GM18520 (cell line): ENCODE measurements at regions not wholly inside any gene's neighbourhood (a gene's known extent, or its start where the extent isn't known, plus 50 kb on each side); places are given as distances from the start of the nearest gene placed in this dataset.

Source experiments
- ATAC-seq: cut with Tn5 transposase; IDR thresholded peaks from one replicate; pipeline ENCODE4 v1.9.1; 2021; ENCODE audit not compliant: unreplicated experiment

DNA sequence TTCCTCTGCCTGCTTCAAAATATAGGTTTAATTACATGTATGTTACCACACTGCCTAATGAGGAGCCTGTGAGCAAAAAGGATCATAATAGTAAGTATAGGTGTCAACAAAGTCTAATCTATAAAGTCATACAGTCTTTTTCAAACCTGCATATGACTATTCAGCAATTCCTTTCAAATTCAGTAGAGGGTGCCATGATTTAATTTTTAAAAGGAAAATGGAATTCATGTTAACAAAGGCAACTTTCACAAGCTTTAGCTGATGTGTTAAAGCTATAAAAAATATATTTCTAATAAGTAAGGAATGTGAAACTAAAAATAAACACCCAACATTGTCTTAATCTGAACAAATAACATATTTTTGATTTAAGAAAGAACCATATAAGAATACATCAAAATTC lies 52.1 kb downstream of the MPP7 start:
- ATAC-seq, result no peak

DNA sequence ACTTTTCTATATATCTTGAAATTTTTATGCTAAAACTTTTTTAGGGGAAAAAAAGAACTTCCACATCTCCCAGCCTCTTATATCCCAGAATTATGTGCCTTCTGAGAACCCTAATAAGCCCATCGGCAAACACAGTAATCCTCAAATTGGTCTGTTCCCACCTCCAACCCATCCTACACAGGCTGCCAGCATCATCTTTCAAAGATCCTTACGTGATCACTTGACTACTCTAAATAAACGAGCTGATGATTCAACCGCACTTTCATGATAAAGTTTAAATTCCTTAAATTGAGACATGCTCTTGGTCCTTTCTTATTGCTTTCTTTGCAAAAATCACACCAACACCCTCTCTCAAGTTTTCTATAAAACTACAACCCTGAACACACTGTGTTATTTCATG lies 52.5 kb downstream of the MPP7 start:
- ATAC-seq, result no peak

GRCh38 chr10:28249512-28249911 lies 53.4 kb downstream of the MPP7 start:
- ATAC-seq, result no peak

- no peak for ATAC-seq
Observed at GRCh38 chr10:28248092-28248491, 54.8 kb downstream of the MPP7 start.

DNA sequence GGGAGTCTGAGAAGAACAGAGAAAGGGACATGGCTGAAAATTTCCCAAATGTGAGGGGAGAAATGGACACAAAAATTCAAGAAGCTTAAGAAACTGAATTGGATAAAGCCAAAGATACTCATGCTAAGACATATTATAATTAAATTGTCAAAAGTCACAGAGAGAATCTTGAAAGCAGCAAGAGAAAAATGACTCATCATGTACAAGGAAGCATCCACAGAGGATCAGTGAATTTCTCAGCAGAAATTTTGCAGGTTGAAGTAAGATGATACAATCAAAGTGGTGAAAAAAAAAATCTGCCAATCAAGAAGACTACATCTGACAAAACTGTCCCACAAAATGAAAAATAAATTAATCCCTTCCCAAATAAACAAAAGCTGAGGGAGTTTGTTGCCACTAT lies 56.8 kb downstream of the MPP7 start:
- ATAC-seq, result no peak

- ATAC-seq, result no peak
Observed at GRCh38 chr10:28243923-28244322, 58.9 kb downstream of the MPP7 start.

- ATAC-seq, result no peak
Observed at GRCh38 chr10:28242555-28243204, 60.2 kb downstream of the MPP7 start.

DNA sequence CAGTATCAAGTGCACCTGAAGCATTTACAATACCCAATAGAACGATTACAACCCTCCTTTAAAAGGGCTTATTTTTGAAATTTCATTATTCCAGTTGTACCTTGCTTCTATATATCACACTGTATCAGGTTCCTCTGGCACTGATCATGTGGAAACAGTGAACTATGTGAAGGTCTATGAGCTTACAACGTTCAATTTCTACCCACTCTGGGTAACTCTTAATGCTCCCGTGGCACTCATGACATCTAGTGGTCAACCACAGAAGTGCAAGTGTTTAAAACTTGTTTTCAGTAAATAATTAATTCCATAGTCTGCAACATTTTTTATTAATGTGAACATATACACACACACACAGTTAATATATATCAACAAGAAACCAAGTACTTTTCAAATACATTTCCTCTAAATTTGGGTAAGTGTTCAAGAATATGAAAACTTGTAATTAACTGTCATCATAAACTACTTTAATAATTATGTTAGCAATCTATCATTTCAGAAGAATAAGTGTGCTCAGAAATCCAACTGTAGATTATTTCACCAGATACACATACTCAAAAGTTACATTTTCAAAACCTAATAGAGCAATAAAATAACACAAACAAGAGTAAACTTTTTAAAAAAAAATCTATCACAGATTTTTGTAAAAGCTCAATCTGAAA lies 61.0 kb downstream of the MPP7 start:
- no peak for ATAC-seq

DNA sequence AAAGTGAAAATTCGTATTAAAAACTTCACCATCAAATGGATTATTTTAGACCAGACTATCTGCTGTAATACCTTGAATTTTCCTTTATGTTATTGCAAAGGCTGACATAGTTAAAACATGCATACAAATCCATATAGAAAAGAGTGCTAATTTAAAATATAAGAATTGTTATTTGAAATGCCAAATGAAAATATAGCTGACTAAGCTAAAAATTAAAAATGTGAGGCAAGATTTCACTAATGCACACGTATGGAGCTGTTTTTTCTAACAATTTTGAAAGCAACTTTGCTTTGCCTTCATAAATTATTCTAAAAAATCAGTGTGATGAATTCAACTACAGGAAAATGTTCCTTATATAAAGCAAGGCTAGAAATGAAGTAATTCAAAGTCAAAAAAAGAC lies 62.5 kb downstream of the MPP7 start:
- ATAC-seq, result no peak

- no peak for ATAC-seq
Observed at GRCh38 chr10:28236591-28236990, 66.3 kb downstream of the MPP7 start.

DNA sequence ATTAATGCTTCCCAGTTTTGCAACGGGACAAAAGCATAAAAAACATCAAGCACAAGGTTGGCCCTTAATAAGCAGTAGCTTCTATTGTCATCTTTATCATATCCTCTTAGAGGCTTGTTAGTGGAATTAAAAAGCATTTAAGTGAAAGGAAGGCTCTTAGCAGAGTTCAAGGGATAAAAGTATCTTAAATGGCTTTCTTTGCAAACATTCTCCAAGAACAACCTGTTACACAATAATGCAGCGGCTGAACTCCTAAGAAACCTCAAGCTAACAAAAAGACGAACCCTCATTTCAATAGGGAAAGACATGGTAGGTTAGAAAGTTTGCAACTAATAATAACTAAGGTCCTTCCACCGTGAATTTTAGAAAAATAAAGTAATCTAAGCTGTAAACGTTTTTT lies 82.1 kb downstream of the MPP7 start:
- ATAC-seq, result no peak

DNA sequence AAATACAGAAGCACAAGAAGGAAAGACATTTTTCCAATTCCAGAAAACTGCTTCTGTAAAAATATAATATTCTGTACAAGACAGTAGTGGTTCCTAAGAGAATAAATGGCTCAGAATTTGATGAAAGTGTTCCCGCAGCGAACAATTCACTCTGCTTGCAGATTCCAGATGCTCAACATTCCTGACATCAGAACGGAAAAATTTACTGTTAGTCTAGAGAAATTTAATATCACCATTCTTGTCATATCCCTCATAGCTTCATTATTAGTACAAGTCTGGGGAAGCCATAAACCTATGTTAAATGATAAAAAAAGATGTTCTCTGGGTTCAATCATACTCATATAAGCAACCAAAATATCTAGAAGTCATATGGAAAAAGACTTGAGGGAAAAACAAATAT lies 83.6 kb downstream of the MPP7 start:
- ATAC-seq, result no peak

DNA sequence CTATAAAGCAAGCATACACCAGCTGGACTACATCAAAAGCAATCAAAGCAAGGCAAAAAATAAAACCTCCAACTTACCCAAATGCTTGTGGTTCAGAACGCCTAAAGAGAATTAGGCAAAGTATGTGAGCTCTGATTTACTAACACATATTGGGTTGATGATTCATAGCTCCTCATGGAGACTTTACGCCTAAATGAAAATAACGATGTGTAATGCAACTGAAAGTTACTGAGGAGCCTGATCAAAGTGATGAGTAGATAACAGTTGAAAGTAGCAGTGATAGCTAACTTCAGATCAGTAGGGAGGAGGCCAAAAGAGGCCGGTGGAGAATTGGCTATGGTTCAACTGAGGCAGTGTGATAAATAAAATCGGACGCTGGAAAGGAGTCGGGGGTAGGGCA lies 85.0 kb downstream of the MPP7 start:
- ATAC-seq, result no peak

- ATAC-seq, result no peak
Observed at GRCh38 chr10:28215930-28216329, 86.9 kb downstream of the MPP7 start.

DNA sequence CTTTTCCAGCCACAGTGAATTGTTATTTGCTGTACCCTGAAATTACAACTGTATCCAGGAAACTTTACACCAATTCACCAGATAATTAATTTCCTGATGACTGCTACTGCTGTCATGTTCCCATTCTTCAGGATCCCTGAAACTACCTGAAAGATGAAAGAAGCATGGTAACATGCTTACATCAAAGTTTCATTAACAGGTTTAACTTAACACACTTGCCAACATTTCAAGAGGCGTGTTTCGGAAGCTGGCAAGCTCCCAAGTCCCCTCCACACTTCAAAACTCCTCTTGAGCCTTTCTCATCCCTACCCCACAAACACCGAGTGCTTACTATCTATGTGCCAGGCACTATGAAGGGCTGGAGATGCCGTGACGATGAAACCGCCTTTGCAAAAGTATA lies 88.6 kb downstream of the MPP7 start:
- ATAC-seq, result no peak

DNA sequence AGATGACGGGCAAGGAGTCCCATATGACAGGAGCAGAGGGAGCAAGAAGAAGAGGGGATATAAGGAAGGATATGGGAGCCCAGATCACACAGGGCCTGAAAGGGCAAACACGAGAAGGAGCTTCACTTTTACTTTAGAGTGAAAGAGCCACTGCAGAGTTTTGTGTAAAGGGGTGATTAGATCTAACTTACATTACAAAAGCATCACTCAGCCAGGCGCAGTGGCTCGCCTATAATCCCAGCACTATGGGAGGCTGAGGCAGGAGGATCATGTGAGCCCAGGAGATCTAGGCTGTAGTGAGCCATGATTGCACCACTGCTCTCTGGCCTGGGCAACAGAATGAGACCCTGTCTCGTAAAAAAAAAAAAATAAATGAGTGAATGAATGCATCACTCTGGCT lies 91.1 kb downstream of the MPP7 start:
- ATAC-seq, result no peak

GRCh38 chr10:28207799-28208198 lies 95.1 kb downstream of the MPP7 start:
- no peak for ATAC-seq

- no peak for ATAC-seq
Observed at GRCh38 chr10:28202941-28203352, 99.9 kb downstream of the MPP7 start.

DNA sequence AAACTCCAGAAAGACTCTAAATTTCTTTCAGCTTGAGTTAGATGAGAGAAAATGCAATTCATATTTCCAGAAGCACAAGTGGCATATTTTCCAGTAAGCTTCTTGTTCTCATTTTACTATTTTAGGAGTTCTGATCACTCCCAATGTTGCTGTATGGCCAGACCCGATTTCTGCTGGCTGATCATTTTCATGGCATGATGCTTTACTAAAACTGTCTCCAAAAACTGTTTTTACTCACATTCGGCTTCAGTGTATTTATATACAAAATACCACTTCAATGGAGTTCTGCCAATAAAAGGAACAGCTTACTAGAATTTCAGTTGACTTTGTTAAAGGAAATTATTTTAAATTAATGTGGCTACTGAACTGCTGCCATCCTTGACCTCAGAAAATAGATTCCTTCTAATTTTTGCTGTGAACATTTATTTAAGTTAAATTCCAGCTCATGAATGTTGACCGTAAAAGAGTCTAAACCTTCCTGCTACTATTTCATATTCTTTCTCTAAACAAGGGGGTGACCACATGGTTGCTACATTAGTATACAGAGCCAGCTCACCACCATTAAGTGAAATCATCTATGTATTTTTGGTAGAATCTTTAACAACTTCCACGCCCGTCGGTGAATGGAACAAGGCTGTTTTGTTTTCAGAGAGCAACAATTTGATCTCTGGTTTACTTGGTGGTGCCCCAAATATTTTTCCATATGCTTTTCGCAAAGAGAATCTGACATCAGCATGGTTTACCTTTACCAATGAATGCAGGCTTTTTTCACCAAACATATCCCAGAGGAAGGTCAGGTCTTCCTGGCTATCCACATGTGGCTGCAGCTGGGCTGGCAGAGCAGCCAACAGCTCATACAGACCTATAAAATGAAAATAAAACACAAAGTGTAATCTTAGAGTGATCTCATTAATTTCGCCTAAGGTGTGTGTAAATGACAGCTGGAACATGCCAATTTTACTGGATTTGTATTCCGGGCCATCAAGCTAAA lies 101.2 kb downstream of the MPP7 start:
- ATAC-seq, result no peak

DNA sequence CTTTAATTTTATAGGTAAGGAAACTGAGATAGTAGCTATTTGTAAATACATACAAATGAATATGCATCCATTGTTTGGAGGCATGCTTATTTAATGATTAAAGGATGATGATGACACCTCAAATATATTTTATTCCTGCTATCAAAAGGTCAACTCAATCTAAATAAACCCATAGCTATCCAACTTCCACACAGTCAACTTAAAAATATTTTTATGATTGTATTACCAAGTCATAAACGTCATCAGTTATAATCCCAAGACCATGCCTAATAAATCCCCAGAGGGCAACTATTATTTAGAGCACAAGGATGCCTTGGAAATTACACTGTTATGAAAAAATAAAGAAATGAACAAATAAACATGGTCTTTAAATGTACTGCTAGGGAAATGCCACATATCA lies 102.1 kb downstream of the MPP7 start:
- no peak for ATAC-seq

DNA sequence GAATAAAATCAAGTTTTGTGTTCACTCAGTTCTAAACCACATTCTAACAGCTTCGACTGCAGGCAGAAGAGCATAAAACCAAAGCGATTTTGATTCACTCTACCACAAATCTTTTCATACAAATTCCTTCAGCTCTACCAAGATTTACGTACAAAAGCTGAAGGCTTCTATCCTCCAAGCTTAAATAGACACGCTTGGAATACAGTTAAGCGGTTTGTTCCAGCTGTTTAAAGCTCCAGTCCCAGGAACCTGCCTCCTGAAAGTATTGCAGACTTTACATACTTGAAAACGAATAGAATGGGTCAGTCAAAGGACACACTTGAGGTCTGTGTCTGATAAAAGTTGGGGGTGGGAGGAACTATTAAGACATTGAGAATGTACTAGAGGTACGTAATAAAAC lies 102.9 kb downstream of the MPP7 start:
- no peak for ATAC-seq

- no peak for ATAC-seq
Observed at GRCh38 chr10:28190196-28190595, 112.7 kb downstream of the MPP7 start.
